Mesothelial cell of epicardium (in vitro differentiated cells): ENCODE measurements at regions not wholly inside any gene's neighbourhood (a gene's known extent, or its start where the extent isn't known, plus 50 kb on each side); places are given as distances from the start of the nearest gene placed in this dataset.

Experiments used
- DNase-seq, 2 experiments: peaks; one replicate each; pipeline ENCODE4 v3.0.0; 2021; ENCODE audit warnings: low spot score in 2 of 2; ENCODE audit not compliant: unreplicated experiment in 2 of 2
- H3K27ac Mint-ChIP-seq: 2 replicates; pipeline ENCODE4 v1.8.0; 2021; ENCODE audit warnings: mixed read lengths
- H3K27me3 Mint-ChIP-seq: 2 replicates; pipeline ENCODE4 v1.8.0; 2021; ENCODE audit warnings: low read depth, mixed read lengths
- H3K36me3 Mint-ChIP-seq: 2 replicates; pipeline ENCODE4 v1.8.0; 2021; ENCODE audit warnings: mixed read lengths
- H3K4me1 Mint-ChIP-seq: 2 replicates; pipeline ENCODE4 v1.8.0; 2021; ENCODE audit warnings: mixed read lengths
- H3K4me3 Mint-ChIP-seq: 2 replicates; pipeline ENCODE4 v1.8.0; 2021; ENCODE audit warnings: mild to moderate bottlenecking, moderate library complexity, mixed read lengths
- H3K9me3 Mint-ChIP-seq: 2 replicates; pipeline ENCODE4 v1.8.0; 2021; ENCODE audit warnings: mixed read lengths
- TF ChIP-seq, protein P1 (sequence below): fragments of 200-600 bp; sonication (generic); IDR thresholded peaks from one replicate; pipeline ENCODE4 v1.5.0; 2021; ENCODE audit warnings: antibody characterized with exemption; ENCODE audit not compliant: unreplicated experiment

DNA sequence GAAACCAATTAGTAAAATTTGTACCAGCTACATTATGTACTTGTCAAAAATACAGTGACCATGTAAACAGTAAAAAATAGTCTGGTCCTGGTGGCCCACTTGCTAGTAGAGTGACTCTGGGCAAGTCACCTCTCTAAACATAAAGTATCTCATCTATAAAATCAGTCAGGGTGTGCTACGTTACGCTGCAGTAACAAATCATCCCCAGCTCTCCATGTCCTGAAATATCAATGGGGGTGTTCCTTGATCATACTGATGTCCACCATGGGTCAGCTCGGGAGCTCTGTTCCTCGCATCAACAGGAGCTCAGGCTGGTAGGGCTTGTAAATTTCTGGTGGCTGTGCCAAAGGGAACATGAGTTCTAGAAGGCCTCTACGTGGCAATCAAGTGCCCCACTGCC is 268.6 kb downstream of the RAB28 start:
- H3K4me3 Mint-ChIP-seq: no peak overlapping the region
- peaks cover 8% of the 10 kb centered on the region for H3K9me3 Mint-ChIP-seq
- no peaks in the 10 kb centered on the region for H3K27me3 Mint-ChIP-seq
- DNase-seq: no peak
- TF ChIP-seq, protein P1, sequence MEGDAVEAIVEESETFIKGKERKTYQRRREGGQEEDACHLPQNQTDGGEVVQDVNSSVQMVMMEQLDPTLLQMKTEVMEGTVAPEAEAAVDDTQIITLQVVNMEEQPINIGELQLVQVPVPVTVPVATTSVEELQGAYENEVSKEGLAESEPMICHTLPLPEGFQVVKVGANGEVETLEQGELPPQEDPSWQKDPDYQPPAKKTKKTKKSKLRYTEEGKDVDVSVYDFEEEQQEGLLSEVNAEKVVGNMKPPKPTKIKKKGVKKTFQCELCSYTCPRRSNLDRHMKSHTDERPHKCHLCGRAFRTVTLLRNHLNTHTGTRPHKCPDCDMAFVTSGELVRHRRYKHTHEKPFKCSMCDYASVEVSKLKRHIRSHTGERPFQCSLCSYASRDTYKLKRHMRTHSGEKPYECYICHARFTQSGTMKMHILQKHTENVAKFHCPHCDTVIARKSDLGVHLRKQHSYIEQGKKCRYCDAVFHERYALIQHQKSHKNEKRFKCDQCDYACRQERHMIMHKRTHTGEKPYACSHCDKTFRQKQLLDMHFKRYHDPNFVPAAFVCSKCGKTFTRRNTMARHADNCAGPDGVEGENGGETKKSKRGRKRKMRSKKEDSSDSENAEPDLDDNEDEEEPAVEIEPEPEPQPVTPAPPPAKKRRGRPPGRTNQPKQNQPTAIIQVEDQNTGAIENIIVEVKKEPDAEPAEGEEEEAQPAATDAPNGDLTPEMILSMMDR: no peak
- H3K4me1 Mint-ChIP-seq: no peaks in the 10 kb centered on the region
- no peak overlapping the region for H3K27ac Mint-ChIP-seq
- no peaks in the 10 kb centered on the region for H3K36me3 Mint-ChIP-seq

- TF ChIP-seq, protein P1: no peak
- Mint-ChIP-seq H3K36me3 (no peaks in the 10 kb centered on the region), H3K27ac (no peak overlapping the region), H3K9me3 (peaks cover 8% of the 10 kb centered on the region), H3K27me3 (no peaks in the 10 kb centered on the region), H3K4me3 (no peak overlapping the region), H3K4me1 (no peaks in the 10 kb centered on the region)
- DNase-seq: no peak
These were observed 271.2 kb downstream of the RAB28 start for GRCh38 chr4:13212936-13213335.

DNA sequence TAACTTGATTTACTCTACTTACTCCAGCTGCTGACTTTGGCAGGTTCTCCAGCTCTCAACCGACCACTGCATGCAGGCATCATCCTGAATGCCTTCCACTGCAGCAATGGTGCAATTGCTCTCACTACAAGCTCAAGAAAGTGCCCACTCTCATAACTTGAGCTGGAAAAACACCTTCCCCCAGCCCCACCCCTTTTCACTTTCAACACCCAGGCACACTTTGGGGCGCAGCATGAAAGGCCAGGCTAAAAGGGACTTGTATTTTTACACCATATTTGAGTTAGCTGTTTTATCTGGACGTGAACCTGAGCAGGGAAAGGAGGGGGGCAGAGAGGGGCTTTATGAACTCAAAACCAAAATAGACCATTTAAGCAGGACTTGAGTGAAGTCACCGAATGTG is 274.5 kb downstream of the RAB28 start:
- H3K36me3 Mint-ChIP-seq: no peaks in the 10 kb centered on the region
- no peaks in the 10 kb centered on the region for H3K9me3 Mint-ChIP-seq
- no peaks in the 10 kb centered on the region for H3K27me3 Mint-ChIP-seq
- no peak overlapping the region for H3K4me3 Mint-ChIP-seq
- TF ChIP-seq, protein P1: no peak
- H3K4me1 Mint-ChIP-seq: no peaks in the 10 kb centered on the region
- H3K27ac Mint-ChIP-seq: no peak overlapping the region
- DNase-seq: no peak

DNA sequence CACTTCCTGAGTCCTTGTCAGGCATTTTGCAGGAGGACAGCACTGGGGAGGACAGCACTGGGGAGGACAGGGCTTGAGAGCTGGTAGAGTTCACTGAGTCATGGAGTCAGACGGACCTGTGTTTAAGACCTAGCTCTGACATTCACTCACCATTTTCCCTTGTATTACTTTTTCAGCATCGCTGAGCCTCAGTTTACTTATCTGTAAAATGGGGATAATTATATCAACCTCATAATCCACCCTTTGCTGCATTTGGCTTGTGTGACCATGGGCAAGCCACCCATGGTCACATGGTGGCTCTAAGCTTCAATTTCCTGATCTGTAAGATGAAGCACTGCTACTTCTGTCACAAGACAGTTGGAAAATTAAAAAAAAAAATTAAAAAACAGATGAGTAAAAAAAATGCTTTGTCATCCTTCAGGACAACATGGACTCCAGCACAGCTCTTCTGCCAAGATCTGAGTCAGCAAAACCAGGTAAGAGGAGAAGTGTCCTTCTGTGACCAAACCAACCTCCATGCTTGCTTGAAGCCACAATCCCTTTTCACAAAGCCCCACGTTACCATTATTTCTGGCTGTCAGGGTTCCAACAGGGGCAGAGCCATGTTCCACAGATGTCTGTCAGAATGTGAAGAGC is 275.5 kb downstream of the RAB28 start:
- TF ChIP-seq, protein P1: no peak
- Mint-ChIP-seq H3K9me3 (no peaks in the 10 kb centered on the region), H3K4me1 (no peaks in the 10 kb centered on the region), H3K27me3 (no peaks in the 10 kb centered on the region), H3K27ac (no peak overlapping the region), H3K4me3 (no peak overlapping the region), H3K36me3 (no peaks in the 10 kb centered on the region)
- no peak for DNase-seq

- H3K27me3 Mint-ChIP-seq: no peaks in the 10 kb centered on the region
- no peak overlapping the region for H3K4me3 Mint-ChIP-seq
- H3K36me3 Mint-ChIP-seq: no peaks in the 10 kb centered on the region
- no peaks in the 10 kb centered on the region for H3K4me1 Mint-ChIP-seq
- no peak for DNase-seq
- H3K9me3 Mint-ChIP-seq: no peaks in the 10 kb centered on the region
- H3K27ac Mint-ChIP-seq: no peak overlapping the region
- TF ChIP-seq, protein P1: no peak
These were observed 276.9 kb downstream of the RAB28 start for GRCh38 chr4:13207226-13207625.

DNA sequence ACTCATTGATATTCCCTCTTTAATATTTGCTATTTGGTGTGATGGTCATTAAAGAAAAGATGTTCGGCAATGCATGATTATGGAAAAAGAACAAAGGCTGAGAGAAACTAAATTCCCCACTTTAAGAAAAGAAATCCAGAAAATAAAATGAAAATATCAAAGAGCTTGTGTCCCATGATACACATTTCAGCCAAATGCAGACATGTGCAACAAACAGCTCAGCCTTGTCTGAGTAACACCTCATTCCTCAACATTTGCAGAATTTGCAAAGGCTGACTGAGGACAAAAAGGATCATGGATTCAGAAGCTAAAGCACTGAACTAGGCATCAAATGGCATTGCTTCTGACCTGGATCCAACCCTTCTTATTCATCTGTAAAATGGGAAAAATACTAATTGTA is 281.0 kb downstream of the RAB28 start:
- H3K4me1 Mint-ChIP-seq: no peaks in the 10 kb centered on the region
- H3K9me3 Mint-ChIP-seq: no peaks in the 10 kb centered on the region
- TF ChIP-seq, protein P1: no peak
- no peaks in the 10 kb centered on the region for H3K27me3 Mint-ChIP-seq
- H3K27ac Mint-ChIP-seq: no peak overlapping the region
- no peaks in the 10 kb centered on the region for H3K36me3 Mint-ChIP-seq
- no peak for DNase-seq
- no peak overlapping the region for H3K4me3 Mint-ChIP-seq
